ENCODE measurements at regions not wholly inside any gene's neighbourhood (a gene's known extent, or its start where the extent isn't known, plus 50 kb on each side); places are given as distances from the start of the nearest gene placed in this dataset.

DNA sequence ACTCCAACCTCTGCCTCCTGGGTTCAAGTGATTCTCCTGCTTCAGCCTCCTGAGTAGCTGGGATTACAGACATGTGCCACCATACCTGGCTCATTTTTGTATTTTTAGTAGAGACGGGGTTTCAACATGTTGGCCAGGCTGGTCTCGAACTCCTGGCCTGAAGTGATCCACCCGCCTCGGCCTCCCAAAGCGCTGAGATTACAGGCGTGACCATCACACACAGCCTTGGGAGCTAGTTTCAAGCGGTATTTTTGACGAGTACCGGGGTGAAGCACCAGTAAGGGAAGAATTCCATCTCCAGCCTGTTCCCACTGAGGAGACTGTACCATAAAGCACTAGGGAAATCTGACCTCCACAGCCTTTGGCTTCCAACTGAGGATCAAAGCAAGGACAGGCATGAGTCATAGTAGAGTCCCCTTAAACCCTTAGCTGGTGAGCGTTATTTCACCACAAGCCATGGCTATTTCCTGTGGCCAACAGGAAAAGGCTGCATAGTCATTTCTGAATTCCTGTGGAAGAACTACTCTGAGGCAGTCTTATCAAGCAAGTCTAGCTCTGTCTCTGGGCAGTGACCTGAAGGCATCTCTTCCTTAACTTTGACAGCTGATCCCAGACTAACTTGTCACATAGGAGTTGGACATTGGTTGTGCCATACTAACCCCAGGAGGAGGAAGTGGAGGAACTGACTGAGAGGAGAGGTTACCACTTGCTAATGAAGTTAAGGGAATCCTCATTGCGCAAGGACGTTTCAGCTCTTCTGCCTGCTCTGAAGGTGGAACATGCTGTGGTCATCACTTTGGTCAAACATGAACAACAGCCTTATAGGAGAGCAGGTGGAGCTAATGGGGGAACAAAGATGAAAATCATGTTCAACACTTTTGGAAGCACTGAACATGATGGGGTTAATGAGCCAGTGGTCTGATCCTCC is 85.8 kb upstream of the DMRT1 start:
- TF ChIP-seq JUND (IDR thresholded peaks at IDR 0.05) (peak; percentile 58), YY1 (IDR thresholded peaks at IDR 0.05; ENCODE audit: low read depth) (no peak), EZH2phosphoT487 (IDR thresholded peaks at IDR 0.05; ENCODE audit: borderline replicate concordance, low read depth) (no peak), EP300 (IDR thresholded peaks at IDR 0.05; ENCODE audit: borderline replicate concordance in 1 of 2, low read depth in 1 of 2, low read length in 1 of 2) (peak in 1 of 2 experiments; percentile 20; a peak in 1 of 4 replicates), POLR2AphosphoS5 (IDR thresholded peaks at IDR 0.05; ENCODE audit: low read depth, low read length) (no peak)
- TF ChIP-seq, protein P1, sequence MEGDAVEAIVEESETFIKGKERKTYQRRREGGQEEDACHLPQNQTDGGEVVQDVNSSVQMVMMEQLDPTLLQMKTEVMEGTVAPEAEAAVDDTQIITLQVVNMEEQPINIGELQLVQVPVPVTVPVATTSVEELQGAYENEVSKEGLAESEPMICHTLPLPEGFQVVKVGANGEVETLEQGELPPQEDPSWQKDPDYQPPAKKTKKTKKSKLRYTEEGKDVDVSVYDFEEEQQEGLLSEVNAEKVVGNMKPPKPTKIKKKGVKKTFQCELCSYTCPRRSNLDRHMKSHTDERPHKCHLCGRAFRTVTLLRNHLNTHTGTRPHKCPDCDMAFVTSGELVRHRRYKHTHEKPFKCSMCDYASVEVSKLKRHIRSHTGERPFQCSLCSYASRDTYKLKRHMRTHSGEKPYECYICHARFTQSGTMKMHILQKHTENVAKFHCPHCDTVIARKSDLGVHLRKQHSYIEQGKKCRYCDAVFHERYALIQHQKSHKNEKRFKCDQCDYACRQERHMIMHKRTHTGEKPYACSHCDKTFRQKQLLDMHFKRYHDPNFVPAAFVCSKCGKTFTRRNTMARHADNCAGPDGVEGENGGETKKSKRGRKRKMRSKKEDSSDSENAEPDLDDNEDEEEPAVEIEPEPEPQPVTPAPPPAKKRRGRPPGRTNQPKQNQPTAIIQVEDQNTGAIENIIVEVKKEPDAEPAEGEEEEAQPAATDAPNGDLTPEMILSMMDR (IDR thresholded peaks at IDR 0.05): no peak
- TF ChIP-seq, protein P2, sequence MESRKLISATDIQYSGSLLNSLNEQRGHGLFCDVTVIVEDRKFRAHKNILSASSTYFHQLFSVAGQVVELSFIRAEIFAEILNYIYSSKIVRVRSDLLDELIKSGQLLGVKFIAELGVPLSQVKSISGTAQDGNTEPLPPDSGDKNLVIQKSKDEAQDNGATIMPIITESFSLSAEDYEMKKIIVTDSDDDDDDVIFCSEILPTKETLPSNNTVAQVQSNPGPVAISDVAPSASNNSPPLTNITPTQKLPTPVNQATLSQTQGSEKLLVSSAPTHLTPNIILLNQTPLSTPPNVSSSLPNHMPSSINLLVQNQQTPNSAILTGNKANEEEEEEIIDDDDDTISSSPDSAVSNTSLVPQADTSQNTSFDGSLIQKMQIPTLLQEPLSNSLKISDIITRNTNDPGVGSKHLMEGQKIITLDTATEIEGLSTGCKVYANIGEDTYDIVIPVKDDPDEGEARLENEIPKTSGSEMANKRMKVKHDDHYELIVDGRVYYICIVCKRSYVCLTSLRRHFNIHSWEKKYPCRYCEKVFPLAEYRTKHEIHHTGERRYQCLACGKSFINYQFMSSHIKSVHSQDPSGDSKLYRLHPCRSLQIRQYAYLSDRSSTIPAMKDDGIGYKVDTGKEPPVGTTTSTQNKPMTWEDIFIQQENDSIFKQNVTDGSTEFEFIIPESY (IDR thresholded peaks at IDR 0.05; ENCODE audit: borderline replicate concordance, low read depth): no peak

Measured in SK-N-SH (cell line).